Muscle of back (tissue), 3 donors: ENCODE measurements at regions not wholly inside any gene's neighbourhood (a gene's known extent, or its start where the extent isn't known, plus 50 kb on each side); places are given as distances from the start of the nearest gene placed in this dataset.
"Not testable (repeated sequence)": the region's sequence is repeated elsewhere in the genome, so short reads cannot be mapped to it uniquely, and the experiment has no call there.

Source experiments
- DNase-seq, 3 donors: peaks; one replicate each; pipeline versions ENCODE4 v3.0.0 to v3.0.0-alpha.2; 2013

DNA sequence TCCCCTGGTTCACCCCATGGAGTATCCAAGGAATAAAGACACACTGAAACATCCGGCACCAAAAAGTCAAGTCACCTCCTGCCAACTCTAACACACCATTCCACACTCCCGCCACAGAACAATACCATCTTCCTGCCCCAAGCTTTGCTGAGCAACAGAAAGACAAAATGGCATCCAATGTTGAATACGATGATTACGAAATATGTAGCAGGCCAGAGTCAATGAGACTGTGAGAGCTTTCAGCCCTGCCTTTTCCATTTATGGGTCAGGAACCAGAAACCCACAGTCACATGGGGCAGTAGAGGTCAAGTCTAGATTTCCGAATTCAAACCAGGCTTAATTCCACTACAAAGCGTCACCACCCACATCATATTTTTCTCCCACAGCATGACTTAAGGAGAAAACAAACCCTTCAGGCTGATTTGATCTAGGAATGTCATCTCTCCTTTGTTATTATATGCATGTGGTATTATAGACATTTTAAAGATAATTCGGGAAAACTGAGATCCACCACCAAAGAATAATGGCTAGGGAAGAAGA, 249.8 kb downstream of the SETD4 start:
- DNase-seq = no peak

DNA sequence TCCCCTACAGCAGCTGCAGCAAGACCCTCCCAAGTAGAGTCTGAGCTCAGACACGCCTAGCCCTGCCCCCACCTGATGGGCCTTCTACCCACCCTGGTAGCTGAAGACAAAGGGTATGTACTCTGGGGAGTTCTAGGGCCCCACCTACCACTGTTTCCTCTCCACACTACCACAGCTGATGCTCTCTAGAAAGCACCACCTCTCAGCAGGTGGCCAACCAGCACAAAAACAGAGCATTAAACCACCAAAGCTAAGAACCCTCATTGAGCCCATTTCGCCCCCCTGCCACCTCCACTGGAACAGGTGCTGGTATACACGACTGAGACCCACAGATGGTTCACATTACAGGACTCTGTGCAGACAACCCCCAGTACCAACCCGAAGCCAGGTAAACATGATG, 258.9 kb downstream of the SETD4 start:
- no peak for DNase-seq

DNA sequence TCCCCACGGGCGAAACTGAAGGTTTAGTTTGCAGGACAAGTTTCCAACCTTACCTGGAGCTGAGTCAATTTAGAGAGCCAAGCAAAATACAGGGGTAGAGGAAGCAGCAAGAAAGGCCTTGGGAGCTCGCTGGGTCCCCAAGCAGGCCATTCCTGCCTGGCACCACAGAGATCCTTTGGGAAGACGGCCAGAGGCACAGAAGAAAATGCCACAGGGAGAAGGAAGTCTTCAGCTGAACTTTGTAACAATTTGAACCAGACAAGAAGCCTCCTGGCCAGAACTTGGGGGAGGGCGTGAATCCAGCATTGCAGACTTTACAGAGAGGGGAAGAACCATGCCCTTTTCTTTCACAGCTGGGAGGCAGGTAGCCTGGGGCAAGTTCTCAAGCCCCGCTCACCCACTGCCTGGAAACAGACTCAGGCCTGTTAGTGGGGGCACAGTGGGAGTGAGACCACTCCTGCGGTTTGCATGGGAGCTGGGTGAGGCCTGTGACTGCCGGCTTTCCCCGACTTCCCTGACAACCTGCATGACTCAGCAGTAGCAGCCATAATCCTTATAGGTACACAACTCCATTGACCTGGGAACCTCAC, 259.4 kb downstream of the SETD4 start:
- DNase-seq = not testable (repeated sequence)

DNA sequence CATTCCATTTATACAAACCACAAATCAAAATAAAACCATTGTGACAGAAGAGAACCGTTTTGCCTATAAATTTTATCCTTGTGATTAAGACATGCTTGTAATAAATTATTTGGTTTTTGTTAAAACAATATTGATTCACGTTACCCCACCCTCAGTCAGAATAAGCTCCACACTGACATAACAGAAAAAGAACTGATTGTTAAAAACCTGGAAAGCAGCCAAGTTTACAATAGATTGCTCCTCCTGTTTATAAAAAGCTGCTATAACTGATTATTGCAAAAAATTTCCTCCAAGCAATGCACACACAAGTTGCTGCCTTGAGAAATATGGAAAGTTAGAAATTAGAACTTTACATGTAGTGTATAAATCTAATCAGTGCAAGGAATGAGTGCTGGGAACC, 263.5 kb downstream of the SETD4 start:
- DNase-seq = no peak

DNA sequence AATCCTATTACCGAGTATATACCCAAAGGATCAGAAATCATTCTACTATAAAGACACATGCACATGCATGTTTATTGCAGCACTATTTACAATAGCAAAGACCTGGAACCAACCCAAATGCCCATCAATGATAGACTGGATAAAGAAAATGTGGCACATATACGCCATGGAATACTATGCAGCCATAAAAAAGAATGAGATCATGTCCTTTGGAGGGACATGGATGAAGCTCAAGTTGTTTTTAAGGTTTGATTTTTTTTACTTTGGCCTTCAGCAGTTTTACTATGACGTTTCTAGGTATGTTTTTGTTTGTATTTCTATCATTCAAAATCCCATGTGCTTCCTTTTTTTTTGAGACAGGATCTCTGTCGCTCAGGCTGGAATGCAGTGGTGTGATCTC, 265.8 kb downstream of the SETD4 start:
- DNase-seq = not testable (repeated sequence)

DNA sequence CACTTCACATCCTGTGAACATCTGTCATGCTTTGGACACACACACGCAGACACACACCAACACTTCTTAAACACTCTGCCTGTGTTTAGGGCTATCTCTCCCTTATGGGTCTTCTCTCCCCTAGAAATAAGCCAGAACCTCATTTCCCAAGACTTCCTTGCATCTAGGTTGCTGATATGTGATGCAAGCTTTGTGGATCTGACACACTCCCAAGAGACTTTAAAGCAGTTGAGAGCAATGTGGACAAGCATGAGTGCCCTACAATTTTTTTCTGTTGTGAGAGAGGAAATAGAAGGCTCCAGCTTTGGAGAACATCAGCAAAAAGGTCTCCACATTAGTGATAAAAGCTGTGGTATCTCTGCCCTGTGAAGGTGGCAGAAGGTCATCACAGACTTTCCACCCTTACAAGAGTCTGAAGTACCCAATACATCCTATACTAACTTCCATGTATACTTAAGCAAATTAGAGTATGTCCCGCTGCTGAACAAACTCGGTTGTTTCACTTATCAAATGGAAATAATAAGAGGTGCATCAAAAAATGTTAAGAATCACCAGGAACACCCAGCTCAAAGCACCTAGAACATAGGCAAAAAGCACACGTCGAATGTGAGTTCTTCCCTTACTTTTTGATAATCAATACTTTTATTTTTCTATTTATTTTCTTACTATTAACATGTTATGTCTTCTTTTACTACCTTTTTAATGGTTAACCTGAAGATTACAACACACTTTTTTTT, 267.6 kb downstream of the SETD4 start:
- no peak for DNase-seq

DNA sequence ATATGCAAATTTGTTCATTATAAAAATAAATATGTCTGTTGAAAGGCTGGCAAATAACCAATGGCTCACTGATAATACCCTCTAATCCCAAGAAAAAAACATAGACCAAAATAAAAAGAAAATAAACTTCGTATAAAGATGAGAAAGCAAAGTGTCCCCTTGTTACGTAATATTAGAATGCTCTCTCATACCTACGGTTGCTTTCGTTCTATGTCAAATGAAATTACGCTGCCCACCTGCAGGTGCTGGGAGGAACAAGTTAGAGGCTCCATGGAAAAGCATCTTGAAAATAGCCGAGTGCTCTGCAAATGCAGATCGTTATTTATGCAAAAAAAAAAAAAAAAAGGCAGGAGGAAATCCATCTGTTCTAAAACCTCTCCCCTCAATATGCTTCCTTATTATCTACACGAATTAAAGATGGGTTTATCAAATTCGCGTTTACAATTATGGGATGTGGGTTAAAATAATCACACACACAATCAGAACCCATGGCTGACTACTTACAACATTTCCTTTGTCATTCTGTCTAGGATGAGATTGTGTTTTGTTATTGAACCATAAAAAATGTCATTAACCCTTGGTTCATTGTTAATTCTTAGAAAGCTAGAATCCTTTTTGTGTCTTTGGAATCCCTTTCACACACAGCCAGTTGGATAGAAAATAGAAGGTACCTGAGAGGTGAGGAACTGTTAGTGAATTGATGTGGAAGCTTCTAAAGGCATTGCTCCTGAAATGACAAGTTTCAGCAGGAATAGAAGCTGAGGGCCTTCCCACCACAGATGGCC, 268.6 kb downstream of the SETD4 start:
- DNase-seq = no peak

DNA sequence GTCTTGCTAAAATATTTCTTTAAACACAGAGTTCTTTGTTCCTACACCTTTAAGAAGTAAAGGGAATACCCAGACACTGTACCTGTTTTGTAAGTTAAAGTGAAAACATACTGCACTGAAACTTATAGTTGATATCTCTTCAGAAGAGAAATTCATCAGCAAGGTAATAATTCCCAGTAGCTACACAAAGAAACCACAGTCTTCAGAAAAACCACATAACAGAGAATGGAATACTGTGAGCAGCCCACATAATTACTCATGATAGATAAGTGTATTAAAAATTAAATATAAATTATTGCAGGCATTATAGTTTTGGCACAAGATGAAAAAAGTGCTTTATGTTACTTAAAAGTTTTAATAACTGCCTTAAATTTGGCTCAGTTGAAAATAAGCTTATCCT, 276.6 kb downstream of the SETD4 start:
- no peak for DNase-seq

DNA sequence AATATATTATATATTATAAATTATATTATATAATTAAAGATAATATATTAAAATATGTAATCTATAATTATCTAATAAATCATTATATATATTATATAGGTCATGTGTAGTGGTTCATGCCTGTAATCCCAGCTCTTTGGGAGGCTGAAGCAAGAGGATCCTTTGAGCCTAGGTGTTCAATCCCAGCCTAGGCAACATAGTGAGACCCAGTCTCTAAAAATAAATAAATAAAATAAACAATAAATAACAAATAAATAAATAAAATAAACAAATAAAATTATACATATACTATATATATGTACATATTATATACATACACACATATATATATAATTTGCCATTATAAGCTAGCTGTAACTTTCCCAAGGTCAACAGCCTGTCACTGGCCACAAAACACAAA, 277.7 kb downstream of the SETD4 start:
- DNase-seq = no peak

DNA sequence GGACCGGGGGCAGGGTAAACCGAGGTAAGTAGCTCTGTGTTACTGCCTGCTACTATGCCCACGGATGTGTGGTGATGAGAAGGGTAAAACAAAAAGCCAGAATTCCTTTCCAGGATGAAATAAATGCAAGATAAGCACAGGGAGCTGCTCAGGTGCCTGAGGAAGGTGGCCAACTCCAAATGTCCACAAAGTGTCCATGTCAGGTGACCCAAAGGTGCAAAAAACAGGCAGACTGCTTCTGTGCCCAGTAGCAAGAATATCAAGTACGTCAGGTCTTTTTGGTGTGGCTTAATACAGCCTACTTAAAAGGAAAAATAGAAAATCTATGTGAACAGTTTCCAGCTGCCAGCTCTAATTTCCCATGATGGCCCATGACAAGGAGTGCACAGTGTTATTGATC, 279.3 kb downstream of the SETD4 start:
- DNase-seq = no peak

DNA sequence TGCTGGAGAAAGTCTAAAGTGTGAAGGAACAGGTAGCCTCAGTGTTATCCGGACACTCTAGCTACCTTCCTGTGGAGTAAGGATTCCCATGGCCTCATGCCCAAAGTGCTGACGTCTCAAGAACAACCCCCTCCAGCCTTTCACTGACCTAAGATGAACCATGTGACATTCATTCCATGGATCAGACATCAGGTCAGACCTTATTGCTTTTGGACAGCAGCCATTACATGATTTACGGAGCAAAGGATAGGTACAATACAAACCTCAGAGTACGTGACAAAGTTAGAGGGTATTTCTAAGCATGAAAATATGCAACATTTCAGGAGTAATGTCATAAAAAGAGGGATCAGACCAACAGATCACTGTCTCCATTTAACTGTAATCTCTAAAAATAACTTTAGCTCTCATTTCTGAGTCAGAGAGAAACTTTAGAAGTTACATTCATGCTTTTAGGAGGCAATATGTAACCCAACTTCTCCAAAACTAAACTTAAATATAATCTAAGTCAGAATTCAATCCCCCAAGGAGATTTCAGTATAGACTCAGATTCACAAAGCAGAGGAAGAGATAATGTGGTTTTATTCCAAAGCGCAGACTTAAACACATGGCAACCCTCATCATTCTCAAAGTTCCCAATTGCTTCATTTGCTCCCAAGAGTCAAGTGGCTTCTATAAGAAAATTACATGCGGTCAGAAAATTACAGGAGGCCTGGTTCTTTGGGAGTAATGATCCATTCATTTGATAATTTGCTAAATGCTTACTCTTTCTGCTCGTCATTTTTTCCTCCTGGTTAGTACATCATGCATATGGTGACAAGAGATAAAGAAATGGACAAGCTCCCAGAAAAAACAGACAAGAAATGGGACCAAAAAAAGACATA, 280.4 kb downstream of the SETD4 start:
- peak in 2 of 3 donors; percentile 10 to 97 for DNase-seq

DNA sequence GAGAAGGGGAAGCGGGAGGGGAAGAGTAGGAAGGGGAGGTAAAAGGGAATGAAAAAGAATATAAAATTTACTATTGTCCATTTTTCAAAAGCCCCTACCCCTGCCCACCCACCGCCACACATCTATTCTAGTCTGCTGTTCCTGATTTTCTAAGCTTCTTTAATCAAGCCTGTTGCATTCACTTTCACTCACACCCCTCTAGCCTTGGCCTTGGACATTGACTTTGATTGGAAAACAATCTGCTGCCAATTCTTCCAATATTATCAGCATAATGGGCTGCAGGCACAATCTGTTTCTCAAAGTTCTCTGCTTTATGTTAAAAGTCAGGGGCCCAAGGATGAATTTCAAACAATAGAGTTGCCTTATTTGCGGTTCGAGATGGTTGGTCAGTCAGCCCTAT, 281.2 kb downstream of the SETD4 start:
- no peak for DNase-seq

DNA sequence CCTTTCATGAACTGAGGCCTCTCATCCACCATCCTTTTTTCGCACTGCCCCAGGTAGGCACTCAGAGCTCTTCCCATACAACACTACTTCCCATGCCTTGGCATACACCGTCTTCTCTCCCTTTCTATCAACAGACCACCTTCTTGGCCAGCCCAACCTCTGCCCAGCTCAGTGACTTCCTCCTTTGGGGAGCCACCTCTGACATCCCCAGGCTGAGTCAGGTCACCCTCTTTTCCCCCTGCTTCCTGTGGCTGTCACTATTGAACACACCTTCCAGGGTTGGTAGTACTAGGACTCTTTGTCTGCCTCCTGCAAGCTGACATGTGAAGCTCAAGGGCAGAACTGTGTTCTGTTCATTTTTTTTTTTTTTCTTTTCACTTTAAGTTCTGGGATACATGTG, 283.2 kb downstream of the SETD4 start:
- DNase-seq = no peak

DNA sequence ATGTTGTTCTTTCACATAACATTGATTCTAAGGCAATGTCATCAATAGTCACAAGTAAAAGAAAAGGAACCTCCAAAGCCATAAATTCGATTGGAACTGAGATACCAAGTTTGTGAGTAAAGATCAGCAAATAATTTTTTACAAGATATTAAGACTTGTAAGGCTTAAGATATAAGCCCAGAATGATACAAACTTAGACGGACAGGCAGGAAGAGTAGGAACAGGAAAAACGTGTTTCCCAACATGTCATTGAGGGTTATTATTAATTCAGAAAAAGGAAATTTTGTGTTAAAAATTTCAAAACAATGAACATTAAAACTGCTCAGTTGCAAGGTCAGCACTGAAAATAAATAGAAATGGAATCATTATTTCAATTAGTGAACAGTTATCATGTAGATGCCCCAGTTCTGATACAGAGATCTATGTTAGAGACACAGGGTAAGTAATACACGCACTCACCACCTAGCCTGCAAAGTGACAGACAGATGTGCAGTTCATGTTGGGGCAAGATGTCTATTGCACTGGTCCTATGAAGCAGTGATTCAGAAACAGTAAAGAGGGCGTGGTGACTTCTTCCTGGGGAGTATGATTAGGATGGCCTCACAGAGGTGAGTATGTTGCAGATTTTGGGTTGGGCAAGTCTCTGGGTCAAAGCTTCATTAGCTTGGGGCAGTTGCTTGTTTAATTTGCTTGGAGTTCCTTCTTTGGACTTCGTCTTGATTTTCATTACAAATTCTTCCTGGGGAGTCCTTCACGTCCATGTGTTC, 284.4 kb downstream of the SETD4 start:
- no peak for DNase-seq

DNA sequence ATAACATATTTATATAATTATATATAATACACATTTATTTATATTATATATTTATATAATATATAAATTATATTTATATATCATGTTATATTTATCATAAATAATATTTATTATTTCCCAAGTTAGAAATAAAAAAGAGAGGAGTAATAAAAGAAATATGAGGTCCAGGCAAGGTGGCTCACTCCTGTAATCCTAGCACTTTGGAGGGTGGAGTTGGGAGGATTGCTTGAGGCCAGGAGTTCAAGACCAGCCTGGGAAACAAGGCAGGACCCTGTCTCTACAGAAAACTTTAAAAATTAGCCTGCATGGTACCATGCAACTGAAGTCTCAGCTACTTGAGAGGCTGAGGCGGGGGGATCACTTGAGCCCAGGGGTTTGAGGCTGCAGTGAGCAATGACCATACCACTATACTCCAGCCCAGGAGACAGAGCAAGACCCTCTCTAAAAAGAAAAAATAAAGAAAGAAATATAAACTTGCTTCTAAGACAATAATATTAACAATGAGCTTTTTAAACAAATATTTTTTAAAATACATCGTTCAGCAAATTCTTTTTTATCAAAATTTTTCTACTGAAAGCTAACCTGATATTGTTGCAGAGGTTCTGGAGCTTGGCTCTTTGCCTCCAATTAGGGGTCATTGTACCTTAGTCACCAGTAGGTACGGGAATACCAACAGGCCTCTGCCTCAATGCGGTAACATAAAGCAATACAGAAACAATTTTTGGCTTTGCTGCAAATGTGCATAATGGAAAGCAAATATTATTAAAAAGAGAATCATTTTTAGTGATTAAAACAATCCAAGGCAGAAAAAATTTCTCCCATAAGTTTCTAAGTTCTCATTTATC, 290.0 kb downstream of the SETD4 start:
- no peak for DNase-seq

DNA sequence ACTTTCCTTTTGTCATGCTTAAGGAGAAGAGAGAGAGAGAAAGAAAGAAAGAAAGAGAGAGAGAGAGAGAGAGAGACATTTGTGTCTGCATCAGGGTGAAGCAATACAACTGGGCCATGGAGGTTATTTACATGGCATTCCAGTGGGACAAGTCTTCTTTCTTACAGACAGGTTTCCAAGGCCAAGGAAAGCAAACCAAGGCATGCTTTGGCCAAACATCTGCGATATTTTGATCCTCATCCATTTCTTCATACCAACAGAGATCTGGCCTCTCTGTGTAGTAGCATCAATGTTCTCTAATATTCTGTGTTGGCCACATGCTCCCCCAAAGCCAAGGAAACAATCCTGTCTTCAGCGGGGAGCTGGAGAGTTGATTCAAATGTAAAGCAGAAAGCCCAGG, 292.1 kb downstream of the SETD4 start:
- DNase-seq = peak in 1 of 3 donors; percentile 4

DNA sequence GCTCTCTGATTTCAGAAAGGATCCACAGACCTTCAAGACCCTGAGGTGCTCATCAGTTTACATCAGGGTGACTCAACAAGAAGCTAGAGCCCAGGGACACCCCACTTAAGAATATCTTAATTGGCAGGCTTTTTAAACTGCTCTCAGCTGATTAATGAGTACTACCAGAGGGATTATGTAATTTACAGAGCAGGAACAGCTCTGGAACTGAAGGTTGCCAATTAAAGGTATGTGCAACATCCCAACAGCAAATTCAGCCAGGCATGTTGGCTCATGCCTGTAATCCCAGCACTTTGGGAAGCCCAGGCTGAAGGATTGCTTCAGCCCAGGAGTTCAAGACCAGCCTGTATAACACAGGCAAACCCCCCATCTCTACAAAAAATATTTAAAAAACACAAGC, 295.7 kb downstream of the SETD4 start:
- no peak for DNase-seq

DNA sequence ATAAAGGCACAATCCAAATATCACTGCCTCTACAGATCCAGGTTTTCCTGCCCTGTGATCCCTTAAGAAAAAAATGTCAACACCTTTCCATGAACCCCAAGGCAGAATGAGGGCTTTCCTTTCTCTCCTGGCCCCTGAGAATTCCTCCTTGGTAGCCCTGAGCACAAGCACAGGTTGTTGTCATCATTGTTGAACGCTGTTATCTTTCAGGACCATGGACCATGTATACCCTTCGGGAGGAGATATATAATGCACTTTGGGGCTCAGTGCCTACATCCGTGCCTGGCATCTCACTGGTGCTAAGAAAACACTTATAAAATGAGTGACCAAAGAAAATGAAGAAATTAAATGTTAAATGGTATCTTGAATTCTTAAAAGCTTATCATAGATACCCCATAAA, 296.2 kb downstream of the SETD4 start:
- DNase-seq = no peak

DNA sequence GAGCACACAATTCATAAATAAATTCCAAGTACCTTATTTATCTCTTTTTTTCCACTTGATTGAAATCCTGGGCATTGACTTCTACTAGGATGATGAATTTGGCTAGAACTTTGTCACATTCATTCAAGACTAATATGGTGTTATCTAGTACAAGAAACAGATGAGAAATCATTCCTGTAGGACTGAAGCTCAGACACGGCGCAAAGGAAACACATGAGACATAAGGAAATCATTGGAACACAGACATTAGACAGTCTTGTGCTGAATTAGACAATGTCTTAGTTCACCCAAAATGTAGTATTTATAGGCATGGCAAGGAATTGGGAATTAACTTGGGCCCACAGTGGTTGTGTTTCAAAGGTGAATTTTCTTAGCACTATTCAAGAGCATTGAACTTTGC, 305.7 kb downstream of the SETD4 start:
- DNase-seq = no peak

DNA sequence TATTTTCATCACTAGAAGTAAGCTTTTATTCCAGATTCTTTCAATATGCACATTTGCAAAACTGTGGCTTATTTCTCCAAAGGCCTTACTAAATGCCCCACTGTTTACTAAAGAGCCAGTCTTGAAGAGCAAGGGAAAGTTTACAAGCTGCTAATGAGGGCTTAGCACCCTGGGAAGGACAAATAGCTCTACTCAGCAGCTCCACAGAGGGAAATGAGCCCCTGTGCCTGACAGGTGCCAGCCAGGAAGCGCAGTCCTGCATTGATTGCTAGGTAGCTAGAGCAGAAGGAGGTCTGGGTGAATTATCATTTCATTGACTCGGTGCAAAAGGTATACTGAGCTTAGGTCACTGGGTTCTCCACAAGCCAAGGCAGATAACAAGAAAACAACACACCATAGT, 307.0 kb downstream of the SETD4 start:
- DNase-seq = no peak
